GM12878 (cell line): ENCODE measurements at regions not wholly inside any gene's neighbourhood (a gene's known extent, or its start where the extent isn't known, plus 50 kb on each side); places are given as distances from the start of the nearest gene placed in this dataset.

Source experiments
- ATAC-seq: fragments of 200-7000 bp; cut with Tn5 transposase; 3 replicates; pipeline ENCODE4 v1.9.1; 2020; ENCODE audit warnings: mild to moderate bottlenecking, moderate library complexity
- BruUV-seq: library from RNA; stranded (reverse); fragments of 400-500 nt; replicated peaks from 2 replicates; lab custom pipeline; 2021; lab: Mats Ljungman, UMichigan
- CTCF ChIA-PET: fragments of 300-600 bp; sonication (Branson Sonifier 250); formaldehyde crosslinking; extraction: SDS; loops from one replicate; lab custom pipeline; 2021; ENCODE audit warnings: inconsistent platforms; lab: Yijun Ruan, JAX
- POLR2A ChIA-PET: fragments of 350-600 bp; formaldehyde crosslinking; extraction: SDS; loops from one replicate; lab custom pipeline; 2021; ENCODE audit warnings: inconsistent platforms; lab: Charles Lee
- RAD21 ChIA-PET: fragments of 300-600 bp; sonication (Branson Sonifier 250); formaldehyde crosslinking; loops from one replicate; lab custom pipeline; 2023; ENCODE audit warnings: antibody characterized with exemption; ENCODE audit not compliant: unreplicated experiment; lab: Charles Lee
- SMC1A ChIA-PET: fragments of 300-600 bp; sonication (Branson Sonifier 250); formaldehyde crosslinking; loops from one replicate; lab custom pipeline; 2023; ENCODE audit not compliant: unreplicated experiment, uncharacterized antibody; lab: Charles Lee
- DNase-seq: peaks from one replicate; pipeline ENCODE4 v3.0.0-alpha.2; 2011; ENCODE audit warnings: low read depth, low spot score
- FAIRE-seq: peaks from 3 replicates; lab custom pipeline; 2011; peaks lifted over from hg19 to GRCh38; lab: Jason Lieb, UNC
- H2AFZ ChIP-seq: 2 replicates; pipeline ENCODE4 v1.6.0; 2011; ENCODE audit warnings: low read depth, low read length, control low read depth; ENCODE audit not compliant: control insufficient read depth
- H3K27ac ChIP-seq: 2 replicates; pipeline ENCODE4 v1.5.1; 2011; ENCODE audit warnings: control low read depth; ENCODE audit not compliant: control insufficient read depth, insufficient read depth
- H3K27me3 ChIP-seq, 2 experiments: replicated peaks in 1 of 2; 2 replicates each; pipeline versions ENCODE4 v1.6.0 to v1.6.1; 2011; ENCODE audit warnings: low read length in 1 of 2; ENCODE audit not compliant: control insufficient read depth in 2 of 2, insufficient read depth in 2 of 2
- H3K36me3 ChIP-seq, 2 experiments: 2 replicates each; pipeline ENCODE4 v1.5.1; 2011; ENCODE audit warnings: low read length in 1 of 2; ENCODE audit not compliant: control insufficient read depth in 2 of 2, insufficient read depth in 2 of 2
- H3K4me1 ChIP-seq: 2 replicates; pipeline ENCODE4 v1.6.1; 2011; ENCODE audit warnings: mild to moderate bottlenecking, low read length, moderate library complexity, mixed read lengths; ENCODE audit not compliant: control insufficient read depth, insufficient read depth
- H3K4me2 ChIP-seq: 2 replicates; pipeline ENCODE4 v1.6.0; 2011; ENCODE audit warnings: control low read depth; ENCODE audit not compliant: control insufficient read depth, insufficient read depth
- H3K4me3 ChIP-seq: fragments of 200-600 bp; sonication (generic); 2 replicates; pipeline ENCODE4 v1.5.1; 2016
- H3K79me2 ChIP-seq: 2 replicates; pipeline ENCODE4 v1.6.0; 2011; ENCODE audit warnings: low read length; ENCODE audit not compliant: control insufficient read depth, insufficient read depth
- H3K9ac ChIP-seq: 2 replicates; pipeline ENCODE4 v1.8.0; 2011; ENCODE audit warnings: low read length, control low read depth, mixed read lengths; ENCODE audit not compliant: control insufficient read depth, insufficient read depth
- H3K9me3 ChIP-seq: replicated peaks from 3 replicates; pipeline ENCODE4 v1.5.1; 2011; ENCODE audit warnings: mild to moderate bottlenecking, low read length; ENCODE audit not compliant: control insufficient read depth, insufficient read depth
- H4K20me1 ChIP-seq: 2 replicates; pipeline ENCODE4 v1.6.0; 2011; ENCODE audit not compliant: control insufficient read depth, insufficient read depth
- EZH2 ChIP-seq: IDR thresholded peaks from 2 replicates; pipeline ENCODE4 v1.6.1; 2012; ENCODE audit warnings: low read depth, mild to moderate bottlenecking, control low read depth, inconsistent platforms, low read length, borderline replicate concordance; ENCODE audit not compliant: control insufficient read depth
- PAX5 ChIP-seq: IDR thresholded peaks from 2 replicates; pipeline ENCODE4 v1.6.1; 2011; ENCODE audit warnings: low read depth, low read length, borderline replicate concordance
- PML ChIP-seq: IDR thresholded peaks from 2 replicates; pipeline ENCODE4 v1.6.1; 2012; ENCODE audit warnings: low read length, inconsistent platforms
- RUNX3 ChIP-seq: IDR thresholded peaks from 2 replicates; pipeline ENCODE4 v1.6.1; 2012; ENCODE audit warnings: low read length, inconsistent platforms
- ZNF622 ChIP-seq: fragments of 450-650 bp; IDR thresholded peaks from 2 replicates; pipeline ENCODE4 v1.6.1; 2017; ENCODE audit warnings: mild to moderate bottlenecking, inconsistent platforms
- WGBS: methylation state at CpG from one replicate; pipeline ENCODE4 v1.1.6; 2016; ENCODE audit warnings: low lambda C conversion rate; ENCODE audit not compliant: insufficient replicate concordance, insufficient coverage; ENCODE audit errors: missing lambda C conversion rate; 5-methylcytosine and 5-hydroxymethylcytosine counted together
- in situ Hi-C: fragments of 300-500 bp; cut with MboI; formaldehyde crosslinking; loops from 9 replicates; pipeline ENCODE4 v1.14.3; 2018; ENCODE audit warnings: mixed read lengths
- intact Hi-C: fragments of 100-400 bp; cut with micrococcal nuclease; formaldehyde crosslinking; loops from one replicate; pipeline ENCODE4 v1.14.2; 2022; ENCODE audit not compliant: unreplicated experiment

- SMC1A ChIA-PET = interaction anchor here (1.2 to 5.6 kb wide), 7 partner anchors 8 to 132 kb away, joined by 3 to 28 read pairs (median 6); no protein-coding TSS in a partner anchor
- RAD21 ChIA-PET = interaction anchor here (0.9 to 1.1 kb wide), 4 partner anchors 19 to 132 kb away, joined by 3 to 4 read pairs (median 4); no protein-coding TSS in a partner anchor
- H3K36me3 ChIP-seq = no peaks in the 10 kb centered on the region
- H3K4me2 ChIP-seq = peak overlapping the region; percentile 60; the same call in 1 of the 2 replicates
- WGBS = 5% methylated on average over 13 of the region's 13 CpGs
- H3K9ac ChIP-seq = no peak overlapping the region
- peak; percentile 20 for DNase-seq
- ATAC-seq = peak; percentile 57
- no peak overlapping the region for H3K27ac ChIP-seq
- no peaks in the 10 kb centered on the region for H3K27me3 ChIP-seq
- peaks cover 18% of the 10 kb centered on the region for H3K4me1 ChIP-seq
- TF ChIP-seq EZH2 (no peak), PAX5 (peak; percentile 88; the same call in 1 of the 2 replicates), RUNX3 (peak; percentile 31), ZNF622 (no peak)
- H3K9me3 ChIP-seq = no peaks in the 10 kb centered on the region; the same call in 2 of the 3 replicates
- CTCF ChIA-PET = interaction anchor here (0.7 to 1.2 kb wide), 2 partner anchors 18 to 476 kb away, joined by 3 to 6 read pairs; no protein-coding TSS in a partner anchor
- FAIRE-seq = peak; percentile 61
- H3K79me2 ChIP-seq = no peaks in the 10 kb centered on the region
- no peaks in the 10 kb centered on the region; the same call in 1 of the 2 replicates for H4K20me1 ChIP-seq
- BruUV-seq = no TSS peak
- H2AFZ ChIP-seq = peak overlapping the region; percentile 46
- POLR2A ChIA-PET = interaction anchor here (0.8 kb wide), 1 partner anchor 15 kb away, joined by 3 read pairs; no protein-coding TSS in a partner anchor
- intact Hi-C loops = no loop called here
- in situ Hi-C loops = no loop called here
- H3K4me3 ChIP-seq = no peak overlapping the region
Measured at GRCh38 chr16:16992975-16993765, 477.6 kb downstream of the XYLT1 start.

DNA sequence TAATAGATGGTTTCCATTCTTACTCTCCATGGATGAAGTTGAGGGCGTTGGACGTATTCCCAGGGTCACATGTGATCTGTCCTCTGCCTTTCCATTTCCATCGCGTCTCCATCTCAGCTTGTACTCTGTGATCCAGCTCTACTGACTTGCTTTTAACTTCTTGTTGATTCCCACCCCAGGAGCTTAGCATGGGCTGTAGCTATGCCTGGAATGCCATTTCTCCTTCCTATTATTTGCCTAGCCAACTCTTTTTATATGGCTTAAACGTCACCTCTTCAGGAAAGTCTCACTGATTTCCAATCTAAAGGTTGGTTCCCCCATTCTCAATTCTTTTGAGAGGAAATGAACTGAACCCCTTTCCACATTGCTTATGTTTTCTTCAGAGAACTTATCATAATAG lies 475.9 kb downstream of the XYLT1 start:
- no peaks in the 10 kb centered on the region; the same call in 1 of the 2 replicates for H4K20me1 ChIP-seq
- WGBS = 74% methylated on average over 5 of the region's 5 CpGs
- FAIRE-seq (no peak), DNase-seq (no peak), ATAC-seq (no peak)
- H3K79me2 ChIP-seq = no peaks in the 10 kb centered on the region
- CTCF ChIA-PET = no interaction called here
- POLR2A ChIA-PET = no interaction called here
- no peaks in the 10 kb centered on the region; the same call in 2 of the 3 replicates for H3K9me3 ChIP-seq
- no peaks in the 10 kb centered on the region for H3K27me3 ChIP-seq
- no peak for TF ChIP-seq PML
- H3K36me3 ChIP-seq = no peaks in the 10 kb centered on the region
- peaks cover 8% of the 10 kb centered on the region; the same call in 1 of the 2 replicates for H3K4me1 ChIP-seq
- H3K4me2 ChIP-seq = no peak overlapping the region
- H3K9ac ChIP-seq = no peak overlapping the region
- no peak overlapping the region for H3K27ac ChIP-seq
- H2AFZ ChIP-seq = no peak overlapping the region
- intact Hi-C loops = no loop called here
- in situ Hi-C loops = no loop called here
- no TSS peak for BruUV-seq
- SMC1A ChIA-PET = interaction anchor here (0.9 to 2.5 kb wide), 3 partner anchors 9 to 76 kb away, joined by 3 to 7 read pairs (median 3); no protein-coding TSS in a partner anchor
- RAD21 ChIA-PET = no interaction called here
- no peak overlapping the region for H3K4me3 ChIP-seq
